GM12872 (cell line): ENCODE measurements at regions not wholly inside any gene's neighbourhood (a gene's known extent, or its start where the extent isn't known, plus 50 kb on each side); places are given as distances from the start of the nearest gene placed in this dataset.

Experiments used
- TF ChIP-seq, protein P1 (sequence below): IDR thresholded peaks from 3 replicates; pipeline ENCODE4 v1.5.1; 2011; ENCODE audit warnings: low read depth, mild to moderate bottlenecking, low read length, moderate library complexity; ENCODE audit not compliant: insufficient read depth

DNA sequence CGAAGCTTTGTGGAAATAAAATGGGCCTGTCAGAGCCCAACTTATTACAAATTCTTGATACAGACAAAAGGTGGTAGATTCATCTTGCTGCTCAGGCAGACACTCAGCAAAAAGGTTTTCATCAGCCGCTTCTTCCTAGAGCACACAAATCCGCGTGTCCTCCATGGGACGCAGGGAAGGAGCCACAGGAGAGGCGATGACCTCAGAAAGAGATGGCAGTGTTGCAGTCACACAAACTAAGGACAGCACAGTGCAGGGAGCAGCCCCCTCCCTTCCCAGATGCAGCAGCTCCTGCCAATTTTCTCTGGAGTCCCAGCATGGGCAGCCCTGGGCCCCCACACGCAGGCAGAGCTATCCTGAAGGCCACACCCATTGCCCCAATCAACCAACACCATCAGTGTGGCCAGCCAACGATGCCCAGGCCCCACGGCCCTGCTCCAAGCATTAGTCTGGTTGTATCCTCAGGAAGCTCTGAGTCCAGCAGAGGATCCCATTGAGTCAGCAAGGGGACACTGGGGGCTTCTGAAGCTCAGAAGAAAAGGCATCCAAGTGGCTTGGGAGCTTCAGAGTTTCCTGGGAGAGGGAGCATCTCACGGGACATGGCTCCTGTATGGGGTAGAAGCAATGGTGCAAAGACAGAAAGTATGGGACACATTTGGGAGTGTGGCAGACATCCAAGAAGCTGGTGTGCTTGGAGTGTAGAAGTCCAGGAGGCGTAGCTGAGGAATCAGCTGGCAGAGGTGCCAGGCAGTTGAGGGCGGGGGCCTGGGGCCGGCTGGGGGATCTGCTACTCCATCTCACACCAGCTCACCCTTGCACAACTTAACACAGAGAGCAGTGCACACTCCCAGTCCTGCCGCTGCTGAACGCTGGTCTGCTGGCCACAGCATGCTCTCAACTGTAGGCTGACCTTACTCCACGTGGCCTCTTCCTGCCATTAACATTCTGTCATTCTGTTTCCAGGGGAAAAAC is 142.1 kb upstream of the CST7 start:
- TF ChIP-seq, protein P1, sequence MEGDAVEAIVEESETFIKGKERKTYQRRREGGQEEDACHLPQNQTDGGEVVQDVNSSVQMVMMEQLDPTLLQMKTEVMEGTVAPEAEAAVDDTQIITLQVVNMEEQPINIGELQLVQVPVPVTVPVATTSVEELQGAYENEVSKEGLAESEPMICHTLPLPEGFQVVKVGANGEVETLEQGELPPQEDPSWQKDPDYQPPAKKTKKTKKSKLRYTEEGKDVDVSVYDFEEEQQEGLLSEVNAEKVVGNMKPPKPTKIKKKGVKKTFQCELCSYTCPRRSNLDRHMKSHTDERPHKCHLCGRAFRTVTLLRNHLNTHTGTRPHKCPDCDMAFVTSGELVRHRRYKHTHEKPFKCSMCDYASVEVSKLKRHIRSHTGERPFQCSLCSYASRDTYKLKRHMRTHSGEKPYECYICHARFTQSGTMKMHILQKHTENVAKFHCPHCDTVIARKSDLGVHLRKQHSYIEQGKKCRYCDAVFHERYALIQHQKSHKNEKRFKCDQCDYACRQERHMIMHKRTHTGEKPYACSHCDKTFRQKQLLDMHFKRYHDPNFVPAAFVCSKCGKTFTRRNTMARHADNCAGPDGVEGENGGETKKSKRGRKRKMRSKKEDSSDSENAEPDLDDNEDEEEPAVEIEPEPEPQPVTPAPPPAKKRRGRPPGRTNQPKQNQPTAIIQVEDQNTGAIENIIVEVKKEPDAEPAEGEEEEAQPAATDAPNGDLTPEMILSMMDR = no peak

DNA sequence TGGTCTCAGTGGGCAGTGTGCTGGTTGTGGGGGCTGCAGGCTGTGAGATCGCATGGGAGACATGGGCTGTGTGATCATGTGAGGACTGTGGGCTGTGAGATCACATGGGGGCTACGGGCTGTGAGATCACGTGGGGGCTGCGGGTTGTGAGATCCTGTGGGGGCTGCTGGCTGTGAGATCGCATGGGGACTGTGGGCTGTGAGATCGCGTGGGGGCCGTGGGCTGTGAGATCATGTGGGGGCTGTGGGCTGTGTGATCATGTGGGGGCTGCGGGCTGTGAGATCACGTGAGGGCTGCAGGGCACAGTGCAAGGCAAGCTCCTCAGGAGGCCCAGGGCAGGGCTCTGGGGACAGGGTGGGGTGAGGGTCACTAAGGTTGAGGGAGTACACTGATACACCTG is 140.5 kb upstream of the CST7 start:
- TF ChIP-seq, protein P1 = no peak

DNA sequence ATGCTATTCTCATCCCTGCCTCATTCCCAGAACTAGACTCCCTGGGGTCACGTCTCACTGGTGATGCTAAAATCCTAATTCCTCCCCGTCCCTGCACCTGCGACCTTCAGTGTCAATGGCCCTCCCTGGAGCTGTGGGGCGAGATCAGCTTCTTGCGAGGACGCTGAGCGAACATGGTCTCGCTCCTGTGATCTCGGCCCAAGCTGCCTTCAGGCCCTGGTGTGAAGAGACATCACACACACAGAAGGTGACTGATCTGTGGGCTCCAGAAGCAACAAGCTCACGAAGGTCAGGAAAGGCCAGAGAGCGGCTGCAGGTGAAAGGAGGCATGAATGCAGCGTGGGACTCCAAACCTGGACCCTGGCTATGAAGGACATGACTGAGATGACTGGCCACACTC is 139.5 kb upstream of the CST7 start:
- TF ChIP-seq, protein P1 = no peak

DNA sequence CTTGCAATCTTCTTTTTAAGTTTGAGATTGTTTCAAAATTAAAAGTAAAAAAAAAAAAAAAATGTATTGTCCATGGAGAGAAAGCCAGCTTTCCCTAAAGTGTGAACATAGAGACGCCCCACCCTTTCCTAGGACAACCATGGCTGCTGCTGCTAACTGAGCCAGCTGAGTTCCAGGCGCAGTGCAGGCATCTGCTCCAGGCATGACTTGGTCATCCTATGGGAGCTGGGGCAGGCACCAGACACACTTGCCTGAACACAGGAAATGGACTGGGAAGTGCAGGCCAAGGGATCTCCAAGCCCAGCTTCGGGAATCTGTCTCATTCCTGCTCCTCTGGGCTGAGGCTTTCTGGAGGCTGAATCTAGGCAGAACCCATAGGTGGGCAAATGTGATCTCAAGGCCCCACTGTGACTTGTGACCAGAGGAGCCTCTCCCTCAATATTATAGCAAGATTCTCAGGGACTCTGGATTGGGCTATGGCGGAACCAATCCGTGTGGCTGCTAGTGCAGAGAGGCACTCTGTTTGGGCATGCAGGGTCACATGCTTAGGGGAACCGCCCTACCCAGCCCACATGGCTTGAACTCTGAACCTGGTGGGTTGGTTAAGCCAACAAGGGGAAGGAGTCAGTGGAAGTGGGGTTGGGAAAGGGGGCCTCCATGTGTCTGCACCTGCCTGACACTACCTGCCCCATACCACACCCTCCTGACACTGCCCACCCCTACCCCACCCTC is 138.2 kb upstream of the CST7 start:
- TF ChIP-seq, protein P1 = no peak

DNA sequence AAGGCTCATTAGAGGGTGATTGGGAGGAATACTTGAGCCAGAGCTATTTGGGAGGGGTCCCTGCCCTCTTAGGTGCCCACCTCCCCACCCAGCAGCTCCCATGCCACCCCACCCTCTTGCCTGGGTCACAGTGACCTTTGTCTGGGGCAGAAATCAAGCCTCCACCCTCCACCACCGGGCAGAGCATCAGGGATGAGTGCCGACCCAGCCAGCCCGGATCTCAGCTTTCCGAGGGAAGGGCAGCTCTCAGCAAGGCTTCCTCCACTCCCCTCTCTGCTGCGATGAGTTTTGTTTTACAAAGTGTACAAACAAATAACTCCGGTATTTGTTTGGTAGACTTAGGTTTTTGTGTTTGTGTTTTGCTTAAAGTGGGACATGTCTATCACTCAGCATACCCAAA is 136.7 kb upstream of the CST7 start:
- TF ChIP-seq, protein P1 = no peak

DNA sequence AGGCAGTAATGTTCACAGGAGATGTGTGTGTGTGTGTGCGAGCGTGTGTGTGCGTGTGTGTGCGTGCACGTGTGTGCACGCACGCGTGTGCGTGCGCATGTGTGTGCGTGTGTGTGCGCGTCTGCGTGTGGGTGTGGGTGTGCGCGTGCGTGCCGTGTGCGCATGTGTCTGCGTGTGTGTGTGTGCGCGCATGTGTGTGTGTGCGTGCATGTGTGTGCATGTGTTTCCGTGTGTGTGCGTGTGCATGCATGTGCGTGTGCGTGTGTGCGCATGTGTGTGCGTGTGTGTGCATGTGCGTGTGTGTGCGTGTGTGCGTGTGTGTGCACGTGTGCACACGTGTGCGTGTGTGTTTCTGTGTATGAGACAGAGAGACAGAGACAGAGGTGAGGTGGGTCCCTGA is 136.0 kb upstream of the CST7 start:
- TF ChIP-seq, protein P1 = no peak

DNA sequence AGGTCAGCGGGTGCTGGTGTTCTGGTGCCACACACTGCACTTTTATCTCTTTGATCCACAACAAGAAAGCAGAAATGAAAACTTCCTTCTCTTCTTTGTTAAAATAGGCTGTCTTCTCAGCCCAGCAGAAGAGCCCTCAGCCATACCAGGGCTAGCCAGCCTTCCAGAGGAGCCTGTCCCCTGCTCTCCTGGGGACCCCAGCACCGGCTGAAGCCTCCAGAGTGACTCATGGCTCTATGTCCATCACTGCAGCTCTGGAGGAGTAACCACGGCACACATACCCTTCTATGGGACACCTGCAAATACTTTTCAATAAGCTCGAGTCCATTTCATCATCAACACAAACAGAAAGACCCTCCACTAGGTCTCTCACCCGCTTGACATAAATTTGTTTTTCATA is 135.6 kb upstream of the CST7 start:
- TF ChIP-seq, protein P1 = no peak
